ENCODE measurements at regions not wholly inside any gene's neighbourhood (a gene's known extent, or its start where the extent isn't known, plus 50 kb on each side); places are given as distances from the start of the nearest gene placed in this dataset.

GRCh38 chr1:58994664-58995063 lies 210.8 kb upstream of the JUN start:
- no peak for TF ChIP-seq POLR2A (IDR thresholded peaks at IDR 0.05)
- no peak for TF ChIP-seq CTCF (IDR thresholded peaks at IDR 0.05)

All from ovary (tissue), 3 donors.